ENCODE measurements at regions not wholly inside any gene's neighbourhood (a gene's known extent, or its start where the extent isn't known, plus 50 kb on each side); places are given as distances from the start of the nearest gene placed in this dataset.

DNA sequence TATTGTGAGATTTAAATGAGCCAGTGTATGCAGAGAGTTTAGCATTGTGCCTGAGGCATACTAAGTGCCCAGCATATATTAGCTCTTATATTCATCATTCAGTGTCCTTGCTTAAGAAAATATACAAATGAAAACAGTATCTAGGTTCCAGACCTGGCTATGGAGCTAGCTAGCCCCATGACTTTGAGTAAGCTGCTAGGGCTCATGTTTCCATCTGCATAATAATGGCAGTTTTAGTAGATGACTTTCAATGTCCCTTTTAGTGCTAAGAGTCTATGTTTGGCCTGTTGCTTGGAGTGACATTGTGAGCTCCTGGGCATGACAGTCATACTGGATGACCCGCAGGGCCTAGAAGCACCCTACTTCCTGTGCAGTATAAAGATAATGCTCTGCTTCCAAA is 435.3 kb downstream of the ZIC3 start:
- TF ChIP-seq CTCF (IDR thresholded peaks at IDR 0.05): no peak
- no peak for TF ChIP-seq POLR2A (IDR thresholded peaks at IDR 0.05)

Measured in prostate gland (tissue), 2 donors.